ENCODE measurements at regions not wholly inside any gene's neighbourhood (a gene's known extent, or its start where the extent isn't known, plus 50 kb on each side); places are given as distances from the start of the nearest gene placed in this dataset.

- no peak overlapping the region for H2BK120ac ChIP-seq (ENCODE audit: low read depth, low read length, poor library complexity, severe bottlenecking)
- no peak overlapping the region for H2BK20ac ChIP-seq (ENCODE audit: low read depth, low read length, poor library complexity, severe bottlenecking)
- H4K8ac ChIP-seq (replicated peaks; ENCODE audit: insufficient read length, low read depth, low read length) = no peak overlapping the region
- H3T11ph ChIP-seq (ENCODE audit: low read length) = no peak overlapping the region
- no peak overlapping the region for H3K23ac ChIP-seq (ENCODE audit: insufficient read length, low read depth, low read length)
- no peaks in the 10 kb centered on the region for H3K27me3 ChIP-seq (ENCODE audit: insufficient read depth, low read length)
- no peak overlapping the region for H3K14ac ChIP-seq (ENCODE audit: insufficient read depth, low read length)
- H3K9me3 ChIP-seq (ENCODE audit: control insufficient read depth, low read depth, low read length) = no peaks in the 10 kb centered on the region
- WGBS (ENCODE audit: extremely low coverage, insufficient read length, low lambda C conversion rate) = no CpG with 5 or more reads among the region's 3 CpGs
- H3K36me3 Mint-ChIP-seq (ENCODE audit: insufficient read depth in 1 of 3, low read depth in 3 of 3) = no peaks in the 10 kb centered on the region
- H3K23me2 ChIP-seq (ENCODE audit: insufficient read length, low read depth, low read length, poor library complexity, severe bottlenecking) = no peaks in the 10 kb centered on the region
- H4K20me1 ChIP-seq (ENCODE audit: control insufficient read depth, insufficient read depth, insufficient read length) = no peaks in the 10 kb centered on the region
- no peaks in the 10 kb centered on the region for H3K4me1 ChIP-seq (ENCODE audit: insufficient read depth, low read length)
- H3K4me2 ChIP-seq (ENCODE audit: insufficient read depth, insufficient read length, low read length) = no peak overlapping the region
- no peaks in the 10 kb centered on the region for H3K4me1 Mint-ChIP-seq
- no peaks in the 10 kb centered on the region for H3K9me3 Mint-ChIP-seq
- H3K56ac ChIP-seq (ENCODE audit: insufficient read length, low read depth, low read length) = no peak overlapping the region
- no peaks in the 10 kb centered on the region for H3K27me3 Mint-ChIP-seq (ENCODE audit: low read depth)
- no peak overlapping the region for H4K5ac ChIP-seq (ENCODE audit: insufficient read length, low read depth, low read length)
- H3K27ac ChIP-seq (ENCODE audit: insufficient read length, low read depth, low read length) = no peak overlapping the region
- no peak overlapping the region for H3K4me3 Mint-ChIP-seq
- no peak overlapping the region for H3K18ac ChIP-seq (ENCODE audit: insufficient read length, low read depth, low read length)
- no peak overlapping the region for H3K27ac Mint-ChIP-seq
- no peak overlapping the region for H2BK15ac ChIP-seq (ENCODE audit: low read depth, low read length)
- H3K9ac ChIP-seq (ENCODE audit: extremely low read depth, insufficient read length, low read length) = no peak overlapping the region
- no peak overlapping the region for H4K91ac ChIP-seq (ENCODE audit: insufficient read length, low read depth, low read length)
- no peak overlapping the region for H2BK5ac ChIP-seq (ENCODE audit: insufficient read length, low read length)
- H2BK12ac ChIP-seq (ENCODE audit: insufficient read length, low read depth, low read length) = no peak overlapping the region
- no peak overlapping the region for H2AK5ac ChIP-seq (ENCODE audit: insufficient read length, low read length)
- no peaks in the 10 kb centered on the region for H3K79me2 ChIP-seq (ENCODE audit: insufficient read depth, low read length)
- no peaks in the 10 kb centered on the region for H3K79me1 ChIP-seq (ENCODE audit: insufficient read depth, low read depth, low read length, poor library complexity, severe bottlenecking)
- no peak overlapping the region for H3K4ac ChIP-seq (ENCODE audit: low read depth, low read length)
- no peak overlapping the region for H2AFZ ChIP-seq (ENCODE audit: low read length)
- DNase-seq = no peak
- TF ChIP-seq CTCF (conservative IDR thresholded peaks at IDR 0.05) = no peak
Observed at GRCh38 chr1:190880352-190880751, 402.7 kb upstream of the BRINP3 start.
